Effector memory CD4-positive, alpha-beta T cell (primary cell): ENCODE measurements at regions not wholly inside any gene's neighbourhood (a gene's known extent, or its start where the extent isn't known, plus 50 kb on each side); places are given as distances from the start of the nearest gene placed in this dataset.

Source experiments
- DNase-seq, 3 donors: peaks; one replicate each; pipeline ENCODE4 v3.0.0-alpha.2; 2020
- H3K27ac ChIP-seq: 2 replicates; pipeline ENCODE4 v1.7.0; 2013; ENCODE audit warnings: mild to moderate bottlenecking, low read length, moderate library complexity; ENCODE audit not compliant: insufficient read depth, poor library complexity, severe bottlenecking
- H3K27me3 ChIP-seq: replicated peaks from 2 replicates; pipeline ENCODE4 v1.7.0; 2013; ENCODE audit warnings: mild to moderate bottlenecking, low read length; ENCODE audit not compliant: insufficient read depth, control insufficient read depth, poor library complexity, severe bottlenecking
- H3K36me3 ChIP-seq: 2 replicates; pipeline ENCODE4 v1.7.0; 2013; ENCODE audit warnings: mild to moderate bottlenecking, low read length, moderate library complexity; ENCODE audit not compliant: control insufficient read depth, insufficient read depth
- H3K4me1 ChIP-seq: 2 replicates; pipeline ENCODE4 v1.7.0; 2013; ENCODE audit warnings: low read length, mild to moderate bottlenecking; ENCODE audit not compliant: control insufficient read depth, insufficient read depth, poor library complexity, severe bottlenecking
- H3K4me3 ChIP-seq: 2 replicates; pipeline ENCODE4 v1.7.0; 2013; ENCODE audit warnings: low read length, low read depth, mild to moderate bottlenecking; ENCODE audit not compliant: insufficient read depth, poor library complexity, severe bottlenecking
- H3K9me3 ChIP-seq: 2 replicates; pipeline ENCODE4 v1.7.0; 2013; ENCODE audit warnings: mild to moderate bottlenecking, low read length, moderate library complexity; ENCODE audit not compliant: control insufficient read depth

- Histone ChIP-seq H3K36me3 (no peaks in the 10 kb centered on the region), H3K9me3 (no peaks in the 10 kb centered on the region), H3K4me1 (no peaks in the 10 kb centered on the region), H3K27ac (no peak overlapping the region), H3K27me3 (no peaks in the 10 kb centered on the region), H3K4me3 (no peak overlapping the region)
- DNase-seq = no peak
These were observed 111.1 kb upstream of the CREB5 start for GRCh38 chr7:28301148-28301641.

DNA sequence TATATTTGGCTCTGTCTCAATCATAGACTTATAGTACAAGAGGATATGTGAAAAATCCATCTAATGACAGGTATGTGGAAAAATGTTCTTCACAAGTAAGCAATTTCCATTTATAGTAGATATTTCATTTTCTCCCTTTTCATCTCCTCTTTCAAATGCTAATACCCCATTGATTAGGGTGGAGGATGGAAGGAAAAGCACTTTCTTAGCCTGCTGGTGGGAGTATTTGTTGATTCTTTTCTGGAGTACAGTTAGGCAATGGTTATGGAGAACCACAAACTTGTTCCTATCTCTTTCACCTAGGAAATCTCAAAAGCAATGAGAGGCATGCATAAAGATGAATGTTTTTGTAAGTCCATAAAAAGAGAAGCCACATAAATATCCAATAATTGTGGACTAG is 108.0 kb upstream of the CREB5 start:
- DNase-seq = no peak
- H3K4me3 ChIP-seq = no peak overlapping the region

GRCh38 chr7:28309704-28310459 is 102.4 kb upstream of the CREB5 start:
- H3K36me3 ChIP-seq = no peaks in the 10 kb centered on the region
- H3K4me1 ChIP-seq = no peaks in the 10 kb centered on the region
- no peak overlapping the region for H3K27ac ChIP-seq
- no peaks in the 10 kb centered on the region for H3K27me3 ChIP-seq
- no peak overlapping the region for H3K4me3 ChIP-seq
- no peaks in the 10 kb centered on the region for H3K9me3 ChIP-seq
- DNase-seq = no peak

More for the DNA sequence above, 108.0 kb upstream of the CREB5 start:
- no peaks in the 10 kb centered on the region for H3K9me3 ChIP-seq
- no peaks in the 10 kb centered on the region for H3K4me1 ChIP-seq
- H3K27ac ChIP-seq = no peak overlapping the region
- no peaks in the 10 kb centered on the region for H3K27me3 ChIP-seq
- H3K36me3 ChIP-seq = no peaks in the 10 kb centered on the region

DNA sequence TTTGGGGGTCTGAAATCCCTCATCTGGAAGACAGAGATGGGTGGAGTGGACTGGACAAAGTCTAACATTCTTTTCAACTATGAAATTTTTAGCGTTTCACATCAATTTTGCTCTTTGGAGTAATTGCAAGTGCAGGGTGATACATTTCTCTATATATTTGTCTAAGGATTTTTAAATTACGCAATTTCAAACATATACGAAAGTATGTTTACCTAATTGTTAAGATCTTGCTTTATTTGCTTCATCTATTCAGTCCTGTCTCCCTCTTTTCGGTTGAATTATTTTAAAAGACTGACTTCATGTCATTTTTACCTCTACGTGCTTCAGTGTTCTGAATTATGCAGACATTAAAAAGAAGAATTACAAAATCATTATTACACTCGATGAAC is 101.9 kb upstream of the CREB5 start:
- H3K4me3 ChIP-seq = no peak overlapping the region
- no peaks in the 10 kb centered on the region for H3K4me1 ChIP-seq
- no peak overlapping the region for H3K27ac ChIP-seq
- no peaks in the 10 kb centered on the region for H3K9me3 ChIP-seq
- no peaks in the 10 kb centered on the region for H3K36me3 ChIP-seq
- DNase-seq = no peak
- no peaks in the 10 kb centered on the region for H3K27me3 ChIP-seq

- Histone ChIP-seq H3K4me1 (no peaks in the 10 kb centered on the region), H3K27ac (no peak overlapping the region), H3K36me3 (no peaks in the 10 kb centered on the region), H3K9me3 (no peaks in the 10 kb centered on the region), H3K4me3 (no peak overlapping the region), H3K27me3 (no peaks in the 10 kb centered on the region)
- no peak for DNase-seq
These were observed 100.6 kb upstream of the CREB5 start for GRCh38 chr7:28311670-28312069.

GRCh38 chr7:28312948-28313347 is 99.4 kb upstream of the CREB5 start:
- H3K9me3 ChIP-seq = no peaks in the 10 kb centered on the region

GRCh38 chr7:28314841-28315240 is 97.5 kb upstream of the CREB5 start:
- Histone ChIP-seq H3K27me3 (no peaks in the 10 kb centered on the region), H3K36me3 (no peaks in the 10 kb centered on the region), H3K4me3 (no peak overlapping the region), H3K4me1 (no peaks in the 10 kb centered on the region), H3K27ac (no peak overlapping the region), H3K9me3 (no peaks in the 10 kb centered on the region)
- no peak for DNase-seq

More at GRCh38 chr7:28312948-28313347, 99.4 kb upstream of the CREB5 start:
- Histone ChIP-seq H3K4me3 (no peak overlapping the region), H3K4me1 (no peaks in the 10 kb centered on the region), H3K27me3 (no peaks in the 10 kb centered on the region), H3K27ac (no peak overlapping the region), H3K36me3 (no peaks in the 10 kb centered on the region)
- DNase-seq = no peak

DNA sequence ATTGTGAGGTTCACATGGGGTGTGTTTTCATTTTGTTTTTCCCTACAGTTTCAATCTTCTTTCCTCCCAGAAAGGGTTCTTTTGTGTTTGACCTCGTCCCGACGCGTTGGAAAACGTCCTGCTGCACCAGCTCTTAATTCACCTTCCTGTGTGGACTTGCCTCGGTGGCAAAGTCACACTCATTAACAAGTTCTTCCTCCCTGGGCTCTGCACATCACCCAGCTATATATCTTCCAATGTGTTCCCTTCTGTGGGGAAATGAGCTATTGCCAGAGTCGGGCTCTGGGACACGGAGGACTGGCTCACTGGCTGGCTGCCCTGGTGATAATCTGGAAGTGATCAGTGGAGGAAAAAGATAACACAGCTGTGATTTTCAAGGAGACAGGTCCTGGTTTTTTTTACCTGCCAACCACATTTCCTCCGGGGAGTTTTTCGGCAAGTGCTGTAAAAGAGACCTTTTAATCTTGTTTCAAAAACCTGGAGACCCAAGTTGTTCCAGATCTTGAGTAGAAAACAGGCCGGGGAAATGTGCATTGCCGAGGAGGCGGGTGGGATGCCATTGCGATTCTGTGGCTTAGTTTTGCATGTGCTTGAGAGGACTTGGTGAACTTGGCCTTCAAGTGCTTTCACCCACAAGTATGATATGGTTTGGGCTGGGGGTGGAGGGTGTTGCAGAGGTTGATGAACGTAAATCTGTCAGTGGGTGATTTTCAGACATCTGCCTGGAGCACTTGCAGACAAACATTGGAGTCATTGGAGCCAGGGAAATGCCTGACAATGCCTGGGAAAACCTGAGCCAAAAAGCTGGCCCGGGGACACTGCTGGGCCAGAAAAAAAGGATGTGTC is 96.5 kb upstream of the CREB5 start:
- Histone ChIP-seq H3K4me3 (no peak overlapping the region), H3K36me3 (no peaks in the 10 kb centered on the region), H3K27me3 (no peaks in the 10 kb centered on the region), H3K9me3 (no peaks in the 10 kb centered on the region), H3K4me1 (no peaks in the 10 kb centered on the region), H3K27ac (no peak overlapping the region)
- no peak for DNase-seq

GRCh38 chr7:28316489-28316888 is 95.8 kb upstream of the CREB5 start:
- Histone ChIP-seq H3K9me3 (no peaks in the 10 kb centered on the region), H3K4me1 (no peaks in the 10 kb centered on the region), H3K36me3 (no peaks in the 10 kb centered on the region), H3K4me3 (no peak overlapping the region), H3K27ac (no peak overlapping the region), H3K27me3 (no peaks in the 10 kb centered on the region)
- no peak for DNase-seq
